Mesothelial cell of epicardium (in vitro differentiated cells): ENCODE measurements at regions not wholly inside any gene's neighbourhood (a gene's known extent, or its start where the extent isn't known, plus 50 kb on each side); places are given as distances from the start of the nearest gene placed in this dataset.

Experiments used
- DNase-seq, 2 experiments: peaks; one replicate each; pipeline ENCODE4 v3.0.0; 2021; ENCODE audit warnings: low spot score in 2 of 2; ENCODE audit not compliant: unreplicated experiment in 2 of 2
- H3K27ac Mint-ChIP-seq: 2 replicates; pipeline ENCODE4 v1.8.0; 2021; ENCODE audit warnings: mixed read lengths
- H3K27me3 Mint-ChIP-seq: 2 replicates; pipeline ENCODE4 v1.8.0; 2021; ENCODE audit warnings: low read depth, mixed read lengths
- H3K36me3 Mint-ChIP-seq: 2 replicates; pipeline ENCODE4 v1.8.0; 2021; ENCODE audit warnings: mixed read lengths
- H3K4me1 Mint-ChIP-seq: 2 replicates; pipeline ENCODE4 v1.8.0; 2021; ENCODE audit warnings: mixed read lengths
- H3K4me3 Mint-ChIP-seq: 2 replicates; pipeline ENCODE4 v1.8.0; 2021; ENCODE audit warnings: mild to moderate bottlenecking, moderate library complexity, mixed read lengths
- H3K9me3 Mint-ChIP-seq: 2 replicates; pipeline ENCODE4 v1.8.0; 2021; ENCODE audit warnings: mixed read lengths
- TF ChIP-seq, protein P1 (sequence below): fragments of 200-600 bp; sonication (generic); IDR thresholded peaks from one replicate; pipeline ENCODE4 v1.5.0; 2021; ENCODE audit warnings: antibody characterized with exemption; ENCODE audit not compliant: unreplicated experiment

DNA sequence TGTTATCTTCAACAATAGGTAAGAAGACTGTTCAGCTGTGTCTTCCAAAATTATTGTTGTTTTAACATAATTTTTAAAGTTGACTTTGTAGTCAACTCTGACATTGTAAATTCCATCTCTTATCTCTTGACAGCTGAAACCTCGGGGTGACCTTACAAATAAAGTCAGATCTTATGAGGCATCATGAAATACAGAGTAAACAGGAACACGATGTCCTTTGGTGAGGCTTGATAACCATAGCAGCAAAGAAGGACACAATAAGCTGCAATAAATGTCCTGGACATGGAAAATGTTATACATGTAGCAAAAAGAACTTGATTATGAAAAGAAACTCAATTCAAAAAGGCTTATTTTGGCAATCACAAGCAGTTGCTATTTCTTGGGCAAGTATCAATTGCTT lies 618.9 kb upstream of the SLC39A10 start:
- TF ChIP-seq, protein P1, sequence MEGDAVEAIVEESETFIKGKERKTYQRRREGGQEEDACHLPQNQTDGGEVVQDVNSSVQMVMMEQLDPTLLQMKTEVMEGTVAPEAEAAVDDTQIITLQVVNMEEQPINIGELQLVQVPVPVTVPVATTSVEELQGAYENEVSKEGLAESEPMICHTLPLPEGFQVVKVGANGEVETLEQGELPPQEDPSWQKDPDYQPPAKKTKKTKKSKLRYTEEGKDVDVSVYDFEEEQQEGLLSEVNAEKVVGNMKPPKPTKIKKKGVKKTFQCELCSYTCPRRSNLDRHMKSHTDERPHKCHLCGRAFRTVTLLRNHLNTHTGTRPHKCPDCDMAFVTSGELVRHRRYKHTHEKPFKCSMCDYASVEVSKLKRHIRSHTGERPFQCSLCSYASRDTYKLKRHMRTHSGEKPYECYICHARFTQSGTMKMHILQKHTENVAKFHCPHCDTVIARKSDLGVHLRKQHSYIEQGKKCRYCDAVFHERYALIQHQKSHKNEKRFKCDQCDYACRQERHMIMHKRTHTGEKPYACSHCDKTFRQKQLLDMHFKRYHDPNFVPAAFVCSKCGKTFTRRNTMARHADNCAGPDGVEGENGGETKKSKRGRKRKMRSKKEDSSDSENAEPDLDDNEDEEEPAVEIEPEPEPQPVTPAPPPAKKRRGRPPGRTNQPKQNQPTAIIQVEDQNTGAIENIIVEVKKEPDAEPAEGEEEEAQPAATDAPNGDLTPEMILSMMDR, result no peak
- DNase-seq, result no peak
- Mint-ChIP-seq H3K4me1 (peaks cover 2% of the 10 kb centered on the region), H3K36me3 (no peaks in the 10 kb centered on the region), H3K27ac (no peak overlapping the region), H3K27me3 (no peaks in the 10 kb centered on the region), H3K9me3 (no peaks in the 10 kb centered on the region), H3K4me3 (no peak overlapping the region)

DNA sequence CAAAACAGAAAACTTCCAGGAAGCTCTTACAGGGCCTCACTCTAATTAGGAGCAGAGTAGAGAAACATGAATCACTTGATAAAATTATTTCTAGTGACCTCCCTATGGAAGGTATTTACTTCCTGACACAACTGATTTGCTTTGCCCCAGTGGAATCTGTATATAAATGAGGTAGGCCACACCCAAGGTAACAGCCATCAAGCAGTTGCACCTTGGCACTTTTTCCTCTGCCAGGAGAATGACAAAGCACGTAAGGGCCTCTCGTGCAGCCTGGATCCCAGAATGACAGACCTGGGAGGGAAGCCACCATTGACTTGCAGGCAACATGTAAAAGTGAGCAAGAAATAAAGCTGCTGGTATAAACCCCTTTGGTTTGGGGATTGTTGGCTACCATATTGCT lies 620.0 kb upstream of the SLC39A10 start:
- Mint-ChIP-seq H3K4me1 (peaks cover 2% of the 10 kb centered on the region), H3K27ac (no peak overlapping the region), H3K27me3 (no peaks in the 10 kb centered on the region), H3K4me3 (no peak overlapping the region), H3K36me3 (no peaks in the 10 kb centered on the region), H3K9me3 (no peaks in the 10 kb centered on the region)
- DNase-seq, result no peak
- TF ChIP-seq, protein P1, result no peak

DNA sequence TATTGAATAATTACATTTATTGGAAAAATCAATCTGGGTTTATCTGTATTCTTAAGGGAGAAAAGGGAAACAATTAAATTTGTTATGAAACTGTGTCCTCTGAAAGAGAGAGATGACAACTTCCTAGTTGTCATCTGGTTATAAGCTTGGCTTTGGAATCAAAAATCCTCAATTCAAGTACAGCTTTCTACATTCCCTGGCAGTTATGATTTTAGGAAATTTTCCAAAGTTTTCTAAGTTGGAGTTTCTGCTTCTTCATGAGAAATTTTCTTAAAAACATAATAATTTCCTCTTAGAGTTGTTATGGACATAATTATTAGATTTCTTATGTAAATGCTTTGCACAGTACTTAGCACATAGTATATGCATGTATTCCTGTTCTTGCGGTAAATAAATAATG lies 625.6 kb upstream of the SLC39A10 start:
- Mint-ChIP-seq H3K27me3 (peaks cover 4% of the 10 kb centered on the region), H3K27ac (no peak overlapping the region), H3K36me3 (no peaks in the 10 kb centered on the region), H3K4me1 (no peaks in the 10 kb centered on the region), H3K9me3 (no peaks in the 10 kb centered on the region), H3K4me3 (no peak overlapping the region)
- TF ChIP-seq, protein P1, result no peak
- DNase-seq, result no peak

DNA sequence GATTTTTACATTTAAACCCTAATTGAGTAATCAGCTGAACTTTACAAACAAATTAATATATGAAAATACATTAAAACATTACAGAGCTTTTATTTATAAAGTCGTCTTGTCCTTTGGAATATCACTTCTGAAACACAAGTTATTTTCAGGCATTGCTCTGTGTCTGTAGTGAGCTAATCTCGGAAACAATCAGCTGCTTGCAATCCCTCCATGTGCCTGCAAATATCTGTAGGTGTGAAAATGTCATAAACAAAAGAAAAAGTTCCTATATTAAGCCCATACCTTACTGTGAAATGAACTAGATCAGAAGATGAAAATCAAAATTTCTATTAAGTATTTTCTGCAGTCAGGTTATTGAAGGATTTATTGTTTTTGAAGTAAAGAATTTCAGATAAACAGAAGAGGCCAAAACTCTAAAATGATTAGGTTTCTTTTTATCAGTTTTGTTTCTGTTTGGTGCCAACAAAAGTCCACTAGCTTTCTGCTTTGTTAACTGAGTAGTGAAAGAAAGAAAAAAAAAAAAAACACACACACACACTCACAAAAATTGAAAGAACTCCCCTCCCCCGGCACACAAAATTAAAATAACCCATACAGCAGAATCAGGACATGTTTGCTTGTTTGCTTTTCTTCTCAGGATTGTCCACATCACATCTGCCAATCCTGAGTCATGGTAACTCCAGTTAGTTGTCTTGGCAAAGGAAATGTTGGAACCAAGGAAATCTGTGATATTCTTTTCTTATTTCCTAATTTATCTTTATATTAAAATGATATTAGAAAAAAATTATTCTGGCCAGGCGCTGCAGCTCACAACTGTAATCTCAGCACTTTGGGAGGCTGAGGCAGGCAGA lies 627.0 kb upstream of the SLC39A10 start:
- H3K27me3 Mint-ChIP-seq, result peaks cover 4% of the 10 kb centered on the region
- no peaks in the 10 kb centered on the region for H3K4me1 Mint-ChIP-seq
- no peaks in the 10 kb centered on the region for H3K36me3 Mint-ChIP-seq
- no peak overlapping the region for H3K4me3 Mint-ChIP-seq
- no peak overlapping the region for H3K27ac Mint-ChIP-seq
- TF ChIP-seq, protein P1, result no peak
- no peaks in the 10 kb centered on the region for H3K9me3 Mint-ChIP-seq
- DNase-seq, result no peak

DNA sequence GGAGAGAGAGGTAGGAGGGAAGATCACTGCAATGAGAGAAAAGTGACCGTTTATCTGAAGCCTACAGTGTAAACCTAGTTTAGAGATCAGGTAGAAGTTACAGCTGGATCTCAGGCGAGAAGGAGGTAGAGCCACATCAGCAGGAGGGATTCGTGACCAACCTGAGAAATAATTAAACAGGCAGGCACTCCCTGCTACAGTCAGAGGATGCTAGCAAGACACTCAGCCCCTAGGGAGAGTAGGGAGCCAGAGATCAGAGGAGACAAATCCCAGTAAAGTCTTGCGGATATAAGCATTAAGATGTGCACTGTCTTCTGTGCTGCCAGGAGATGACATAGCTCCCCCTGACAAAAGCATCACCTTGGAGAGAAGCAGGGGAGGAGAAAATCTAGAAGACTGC lies 629.1 kb upstream of the SLC39A10 start:
- no peaks in the 10 kb centered on the region for H3K9me3 Mint-ChIP-seq
- no peaks in the 10 kb centered on the region for H3K4me1 Mint-ChIP-seq

More for the DNA sequence above, 629.1 kb upstream of the SLC39A10 start:
- H3K4me3 Mint-ChIP-seq, result no peak overlapping the region
- no peak overlapping the region for H3K27ac Mint-ChIP-seq
- TF ChIP-seq, protein P1, result no peak
- no peak for DNase-seq
- no peaks in the 10 kb centered on the region for H3K36me3 Mint-ChIP-seq
- H3K27me3 Mint-ChIP-seq, result peaks cover 4% of the 10 kb centered on the region
